GM20000 (cell line): ENCODE measurements at regions not wholly inside any gene's neighbourhood (a gene's known extent, or its start where the extent isn't known, plus 50 kb on each side); places are given as distances from the start of the nearest gene placed in this dataset.

Source experiments
- DNase-seq: peaks from one replicate; pipeline ENCODE4 v3.0.0; 2012; ENCODE audit warnings: low spot score
- CTCF ChIP-seq: IDR thresholded peaks from 2 replicates; pipeline ENCODE4 v1.5.1; 2012; ENCODE audit warnings: mild to moderate bottlenecking, control low read depth; ENCODE audit errors: extremely low read depth, missing control alignments

- DNase-seq = no peak
- no peak for TF ChIP-seq CTCF
Observed at GRCh38 chr2:123153041-123153440, 872.0 kb upstream of the CNTNAP5 start.

- TF ChIP-seq CTCF = no peak
- no peak for DNase-seq
Observed at GRCh38 chr2:123154195-123154594, 870.9 kb upstream of the CNTNAP5 start.

DNA sequence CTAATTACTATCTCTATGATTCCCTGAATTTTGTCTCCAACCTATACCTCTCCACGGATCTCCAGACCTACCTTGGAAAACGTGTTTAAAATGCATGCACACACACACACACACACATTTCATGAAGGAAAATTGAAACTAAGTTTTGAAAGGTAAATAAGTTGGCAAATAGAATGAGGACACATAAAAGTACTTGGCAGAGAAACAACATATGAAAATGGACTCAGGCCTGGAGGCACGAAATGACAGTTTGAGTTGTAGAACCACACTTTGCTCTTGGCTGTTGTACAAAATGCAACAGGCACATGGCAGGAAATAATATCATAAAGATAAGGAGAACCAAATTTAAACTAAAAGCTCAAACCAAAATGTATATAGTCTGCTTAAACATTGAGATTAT is 868.1 kb upstream of the CNTNAP5 start:
- DNase-seq = no peak
- TF ChIP-seq CTCF = no peak

DNA sequence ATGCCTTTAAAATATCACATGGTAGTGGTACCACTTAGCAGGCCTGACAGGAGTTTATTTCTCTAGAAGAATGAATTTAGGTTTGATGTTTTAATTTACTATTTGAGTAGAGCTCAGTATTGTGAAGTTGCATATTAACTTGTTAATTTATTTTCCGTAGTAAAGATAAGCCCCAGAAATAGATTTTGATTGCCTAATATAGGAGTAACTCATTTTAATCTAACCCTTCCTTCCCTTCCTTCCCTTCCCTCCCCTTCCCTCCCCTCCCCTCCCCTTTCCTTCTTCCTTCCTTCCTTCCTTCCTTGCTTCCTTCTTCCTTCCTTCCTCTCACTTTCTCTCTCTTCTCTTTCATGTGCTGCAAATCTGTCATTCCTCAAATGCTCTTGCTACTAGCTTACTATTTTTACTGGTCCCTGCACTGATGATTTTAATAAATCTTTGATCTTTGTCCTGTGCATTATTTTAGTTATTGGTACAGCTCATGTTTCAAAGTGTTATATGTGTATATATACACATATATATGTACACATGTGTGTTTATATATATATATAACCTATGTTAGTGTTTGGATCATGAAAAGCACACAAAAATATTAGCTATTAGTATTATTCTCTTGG is 862.6 kb upstream of the CNTNAP5 start:
- no peak for DNase-seq
- no peak for TF ChIP-seq CTCF

- DNase-seq = no peak
- no peak for TF ChIP-seq CTCF
Observed at GRCh38 chr2:123163398-123163797, 861.7 kb upstream of the CNTNAP5 start.

DNA sequence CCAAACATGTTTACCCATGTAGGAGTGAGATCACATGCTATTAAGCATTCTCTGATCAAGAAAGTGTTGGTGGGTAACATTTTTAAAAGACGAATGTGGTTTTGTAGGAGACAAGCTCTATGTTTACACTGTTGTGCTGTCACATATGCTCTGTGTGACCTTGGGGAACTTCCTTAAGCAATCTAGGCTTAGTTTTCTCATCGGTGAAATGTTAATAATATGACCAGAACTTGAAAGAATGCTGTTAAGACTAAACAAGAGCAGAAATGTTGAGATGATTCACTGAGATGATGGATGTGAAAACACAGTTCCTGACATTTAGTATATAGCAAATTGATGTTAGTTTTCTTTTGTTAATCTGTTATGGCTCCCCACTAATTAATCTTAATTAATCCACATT is 860.9 kb upstream of the CNTNAP5 start:
- DNase-seq = no peak
- no peak for TF ChIP-seq CTCF

DNA sequence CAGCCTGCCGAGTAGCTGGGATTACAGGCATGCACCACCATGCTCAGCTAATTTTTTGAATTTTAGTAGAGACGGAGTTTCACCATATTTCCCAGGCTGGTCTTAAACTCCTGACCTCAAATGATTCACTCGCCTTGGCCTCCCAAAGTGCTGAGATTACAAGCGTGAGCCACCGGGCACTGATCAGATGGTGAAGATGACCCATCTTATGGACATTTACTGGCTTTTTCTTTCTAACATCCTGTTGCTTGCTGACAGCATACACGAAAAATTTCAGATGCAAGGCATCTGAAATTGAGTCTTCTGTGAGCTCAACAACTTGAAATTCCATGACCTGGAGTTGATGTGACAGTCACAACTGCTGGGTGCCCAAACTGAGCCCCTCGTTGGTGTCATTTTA is 859.5 kb upstream of the CNTNAP5 start:
- no peak for TF ChIP-seq CTCF
- DNase-seq = no peak

- DNase-seq = no peak
- no peak for TF ChIP-seq CTCF
Observed at GRCh38 chr2:123179526-123179925, 845.6 kb upstream of the CNTNAP5 start.
